ENCODE measurements at regions not wholly inside any gene's neighbourhood (a gene's known extent, or its start where the extent isn't known, plus 50 kb on each side); places are given as distances from the start of the nearest gene placed in this dataset.

- Histone ChIP-seq H3K27me3 (ENCODE audit: insufficient read depth, insufficient read length) (no peaks in the 10 kb centered on the region), H3K9ac (ENCODE audit: insufficient read length, low read depth) (no peak overlapping the region), H3K9me3 (ENCODE audit: insufficient read depth, low read length) (no peaks in the 10 kb centered on the region), H3K4me3 (ENCODE audit: insufficient read length, low read depth) (no peak overlapping the region), H3K36me3 (ENCODE audit: insufficient read depth, insufficient read length, low read length) (no peaks in the 10 kb centered on the region), H3K4me1 (ENCODE audit: insufficient read depth, insufficient read length) (no peaks in the 10 kb centered on the region)
- DNase-seq (ENCODE audit: low read depth, low spot score), result no peak
- TF ChIP-seq SUZ12 (IDR thresholded peaks at IDR 0.05; ENCODE audit: extremely low read depth, insufficient read depth, insufficient read length) (no peak), ZNF274 (IDR thresholded peaks at IDR 0.05; ENCODE audit: low read depth, low read length) (no peak), YY1 (IDR thresholded peaks at IDR 0.05; ENCODE audit: insufficient read depth, insufficient read length) (no peak)
Measured at GRCh38 chr2:13481201-13481600, 764.5 kb downstream of the TRIB2 start.

GRCh38 chr2:13485256-13485655 lies 768.5 kb downstream of the TRIB2 start:
- TF ChIP-seq SUZ12 (IDR thresholded peaks at IDR 0.05; ENCODE audit: extremely low read depth, insufficient read depth, insufficient read length), result no peak
- no peak for TF ChIP-seq ZNF274 (IDR thresholded peaks at IDR 0.05; ENCODE audit: low read depth, low read length)
- no peak for TF ChIP-seq YY1 (IDR thresholded peaks at IDR 0.05; ENCODE audit: insufficient read depth, insufficient read length)
- no peak overlapping the region for H3K9ac ChIP-seq (ENCODE audit: insufficient read length, low read depth)
- H3K4me1 ChIP-seq (ENCODE audit: insufficient read depth, insufficient read length), result no peaks in the 10 kb centered on the region
- H3K4me3 ChIP-seq (ENCODE audit: insufficient read length, low read depth), result no peak overlapping the region
- H3K9me3 ChIP-seq (ENCODE audit: insufficient read depth, low read length), result no peaks in the 10 kb centered on the region
- no peaks in the 10 kb centered on the region for H3K27me3 ChIP-seq (ENCODE audit: insufficient read depth, insufficient read length)
- DNase-seq (ENCODE audit: low read depth, low spot score), result no peak
- H3K36me3 ChIP-seq (ENCODE audit: insufficient read depth, insufficient read length, low read length), result no peaks in the 10 kb centered on the region

- H3K9me3 ChIP-seq (ENCODE audit: insufficient read depth, low read length), result no peaks in the 10 kb centered on the region
- no peak overlapping the region for H3K9ac ChIP-seq (ENCODE audit: insufficient read length, low read depth)
- H3K27me3 ChIP-seq (ENCODE audit: insufficient read depth, insufficient read length), result no peaks in the 10 kb centered on the region
- no peaks in the 10 kb centered on the region for H3K4me1 ChIP-seq (ENCODE audit: insufficient read depth, insufficient read length)
- DNase-seq (ENCODE audit: low read depth, low spot score), result no peak
- no peak overlapping the region for H3K4me3 ChIP-seq (ENCODE audit: insufficient read length, low read depth)
- H3K36me3 ChIP-seq (ENCODE audit: insufficient read depth, insufficient read length, low read length), result no peaks in the 10 kb centered on the region
- no peak for TF ChIP-seq SUZ12 (IDR thresholded peaks at IDR 0.05; ENCODE audit: extremely low read depth, insufficient read depth, insufficient read length)
- TF ChIP-seq YY1 (IDR thresholded peaks at IDR 0.05; ENCODE audit: insufficient read depth, insufficient read length), result no peak
- no peak for TF ChIP-seq ZNF274 (IDR thresholded peaks at IDR 0.05; ENCODE audit: low read depth, low read length)
Measured at GRCh38 chr2:13488965-13489364, 772.2 kb downstream of the TRIB2 start.

GRCh38 chr2:13492262-13492661 lies 775.5 kb downstream of the TRIB2 start:
- TF ChIP-seq SUZ12 (IDR thresholded peaks at IDR 0.05; ENCODE audit: extremely low read depth, insufficient read depth, insufficient read length), result no peak
- H3K9ac ChIP-seq (ENCODE audit: insufficient read length, low read depth), result no peak overlapping the region
- H3K36me3 ChIP-seq (ENCODE audit: insufficient read depth, insufficient read length, low read length), result no peaks in the 10 kb centered on the region
- no peak for DNase-seq (ENCODE audit: low read depth, low spot score)
- H3K4me3 ChIP-seq (ENCODE audit: insufficient read length, low read depth), result no peak overlapping the region
- no peaks in the 10 kb centered on the region for H3K27me3 ChIP-seq (ENCODE audit: insufficient read depth, insufficient read length)
- no peaks in the 10 kb centered on the region for H3K9me3 ChIP-seq (ENCODE audit: insufficient read depth, low read length)
- H3K4me1 ChIP-seq (ENCODE audit: insufficient read depth, insufficient read length), result no peaks in the 10 kb centered on the region

GRCh38 chr2:13495051-13495450 lies 778.3 kb downstream of the TRIB2 start:
- Histone ChIP-seq H3K36me3 (ENCODE audit: insufficient read depth, insufficient read length, low read length) (no peaks in the 10 kb centered on the region), H3K9ac (ENCODE audit: insufficient read length, low read depth) (no peak overlapping the region), H3K9me3 (ENCODE audit: insufficient read depth, low read length) (no peaks in the 10 kb centered on the region), H3K4me1 (ENCODE audit: insufficient read depth, insufficient read length) (no peaks in the 10 kb centered on the region), H3K4me3 (ENCODE audit: insufficient read length, low read depth) (no peak overlapping the region), H3K27me3 (ENCODE audit: insufficient read depth, insufficient read length) (no peaks in the 10 kb centered on the region)
- no peak for DNase-seq (ENCODE audit: low read depth, low spot score)
- TF ChIP-seq YY1 (IDR thresholded peaks at IDR 0.05; ENCODE audit: insufficient read depth, insufficient read length), result no peak
- TF ChIP-seq ZNF274 (IDR thresholded peaks at IDR 0.05; ENCODE audit: low read depth, low read length), result no peak
- no peak for TF ChIP-seq SUZ12 (IDR thresholded peaks at IDR 0.05; ENCODE audit: extremely low read depth, insufficient read depth, insufficient read length)

- no peaks in the 10 kb centered on the region for H3K36me3 ChIP-seq (ENCODE audit: insufficient read depth, insufficient read length, low read length)
- no peaks in the 10 kb centered on the region for H3K9me3 ChIP-seq (ENCODE audit: insufficient read depth, low read length)
- TF ChIP-seq ZNF274 (IDR thresholded peaks at IDR 0.05; ENCODE audit: low read depth, low read length) (no peak), YY1 (IDR thresholded peaks at IDR 0.05; ENCODE audit: insufficient read depth, insufficient read length) (no peak), SUZ12 (IDR thresholded peaks at IDR 0.05; ENCODE audit: extremely low read depth, insufficient read depth, insufficient read length) (no peak)
- H3K4me3 ChIP-seq (ENCODE audit: insufficient read length, low read depth), result no peak overlapping the region
- no peak overlapping the region for H3K9ac ChIP-seq (ENCODE audit: insufficient read length, low read depth)
- no peak for DNase-seq (ENCODE audit: low read depth, low spot score)
- H3K4me1 ChIP-seq (ENCODE audit: insufficient read depth, insufficient read length), result no peaks in the 10 kb centered on the region
- no peaks in the 10 kb centered on the region for H3K27me3 ChIP-seq (ENCODE audit: insufficient read depth, insufficient read length)
Measured at GRCh38 chr2:13504808-13505207, 788.1 kb downstream of the TRIB2 start.

GRCh38 chr2:13508671-13509070 lies 791.9 kb downstream of the TRIB2 start:
- H3K9me3 ChIP-seq (ENCODE audit: insufficient read depth, low read length), result no peaks in the 10 kb centered on the region
- no peak overlapping the region for H3K9ac ChIP-seq (ENCODE audit: insufficient read length, low read depth)
- DNase-seq (ENCODE audit: low read depth, low spot score), result no peak
- H3K36me3 ChIP-seq (ENCODE audit: insufficient read depth, insufficient read length, low read length), result no peaks in the 10 kb centered on the region
- no peak overlapping the region for H3K4me3 ChIP-seq (ENCODE audit: insufficient read length, low read depth)
- TF ChIP-seq ZNF274 (IDR thresholded peaks at IDR 0.05; ENCODE audit: low read depth, low read length) (no peak), SUZ12 (IDR thresholded peaks at IDR 0.05; ENCODE audit: extremely low read depth, insufficient read depth, insufficient read length) (no peak), YY1 (IDR thresholded peaks at IDR 0.05; ENCODE audit: insufficient read depth, insufficient read length) (no peak)
- H3K4me1 ChIP-seq (ENCODE audit: insufficient read depth, insufficient read length), result no peaks in the 10 kb centered on the region
- no peaks in the 10 kb centered on the region for H3K27me3 ChIP-seq (ENCODE audit: insufficient read depth, insufficient read length)

- no peaks in the 10 kb centered on the region for H3K9me3 ChIP-seq (ENCODE audit: insufficient read depth, low read length)
- TF ChIP-seq SUZ12 (IDR thresholded peaks at IDR 0.05; ENCODE audit: extremely low read depth, insufficient read depth, insufficient read length) (no peak), YY1 (IDR thresholded peaks at IDR 0.05; ENCODE audit: insufficient read depth, insufficient read length) (no peak), ZNF274 (IDR thresholded peaks at IDR 0.05; ENCODE audit: low read depth, low read length) (no peak)
- H3K36me3 ChIP-seq (ENCODE audit: insufficient read depth, insufficient read length, low read length), result no peaks in the 10 kb centered on the region
- no peaks in the 10 kb centered on the region for H3K4me1 ChIP-seq (ENCODE audit: insufficient read depth, insufficient read length)
- no peak overlapping the region for H3K4me3 ChIP-seq (ENCODE audit: insufficient read length, low read depth)
- H3K9ac ChIP-seq (ENCODE audit: insufficient read length, low read depth), result no peak overlapping the region
- DNase-seq (ENCODE audit: low read depth, low spot score), result no peak
- no peaks in the 10 kb centered on the region for H3K27me3 ChIP-seq (ENCODE audit: insufficient read depth, insufficient read length)
Measured at GRCh38 chr2:13515254-13515653, 798.5 kb downstream of the TRIB2 start.

Data from NT2/D1 (cell line).